Caco-2 (cell line): ENCODE measurements at regions not wholly inside any gene's neighbourhood (a gene's known extent, or its start where the extent isn't known, plus 50 kb on each side); places are given as distances from the start of the nearest gene placed in this dataset.

Experiments used
- BruUV-seq: library from RNA; stranded (reverse); fragments of 400-500 nt; replicated peaks from 2 replicates; lab custom pipeline; 2021; lab: Mats Ljungman, UMichigan
- CTCF ChIA-PET: fragments of 300-600 bp; sonication (Branson Sonifier 250); formaldehyde crosslinking; loops from one replicate; lab custom pipeline; 2022; ENCODE audit warnings: antibody characterized with exemption; lab: Charles Lee
- POLR2A ChIA-PET: fragments of 300-600 bp; sonication (Branson Sonifier 250); formaldehyde crosslinking; loops from one replicate; lab custom pipeline; 2022; ENCODE audit warnings: antibody characterized with exemption; lab: Charles Lee
- DNase-seq, 2 experiments: peaks; one replicate each; pipeline versions ENCODE4 v3.0.0 to v3.0.0-alpha.2; 2020 to 2022
- H3K27me3 ChIP-seq: replicated peaks from 2 replicates; pipeline ENCODE4 v1.6.0; 2011; ENCODE audit warnings: low read length; ENCODE audit not compliant: control insufficient read depth, insufficient read depth
- H3K36me3 ChIP-seq: 2 replicates; pipeline ENCODE4 v1.5.1; 2011; ENCODE audit warnings: low read length; ENCODE audit not compliant: control insufficient read depth, insufficient read depth
- H3K4me1 ChIP-seq: fragments of 250-450 bp; sonication (Bioruptor Pico); 2 replicates; pipeline ENCODE4 v1.5.1; 2020; ENCODE audit warnings: mild to moderate bottlenecking
- H3K4me3 ChIP-seq: 2 replicates; pipeline ENCODE4 v1.5.1; 2011; ENCODE audit warnings: low read depth, mild to moderate bottlenecking, control low read depth, low read length
- H3K9me3 ChIP-seq: fragments of 250-450 bp; sonication (Bioruptor Pico); 2 replicates; pipeline ENCODE4 v1.5.1; 2020; ENCODE audit warnings: mild to moderate bottlenecking, moderate library complexity
- H3K27ac Mint-ChIP-seq: one replicate; pipeline ENCODE4 v1.8.0; 2022; ENCODE audit warnings: mixed read lengths; ENCODE audit not compliant: unreplicated experiment
- H3K27me3 Mint-ChIP-seq: one replicate; pipeline ENCODE4 v1.8.0; 2022; ENCODE audit warnings: mixed read lengths; ENCODE audit not compliant: insufficient read depth, unreplicated experiment
- H3K36me3 Mint-ChIP-seq: one replicate; pipeline ENCODE4 v1.8.0; 2022; ENCODE audit warnings: mild to moderate bottlenecking, mixed read lengths; ENCODE audit not compliant: insufficient read depth, unreplicated experiment
- H3K4me1 Mint-ChIP-seq: one replicate; pipeline ENCODE4 v1.8.0; 2022; ENCODE audit warnings: low read depth, mixed read lengths; ENCODE audit not compliant: unreplicated experiment
- H3K4me3 Mint-ChIP-seq: one replicate; pipeline ENCODE4 v1.8.0; 2022; ENCODE audit warnings: mild to moderate bottlenecking, moderate library complexity, mixed read lengths; ENCODE audit not compliant: unreplicated experiment
- H3K9me3 Mint-ChIP-seq: one replicate; pipeline ENCODE4 v1.8.0; 2022; ENCODE audit warnings: mixed read lengths; ENCODE audit not compliant: unreplicated experiment
- CTCF ChIP-seq, 2 experiments: fragments of 200-600 bp in 1 of 2; IDR thresholded peaks; 1 replicate in 1 of 2; 2 replicates in 1 of 2; pipeline versions ENCODE4 v1.5.1 to v1.8.0; 2011 to 2022; ENCODE audit warnings: antibody characterized with exemption in 1 of 2, control low read depth in 1 of 2, inconsistent platforms in 1 of 2, low read depth in 1 of 2, low read length in 1 of 2, mild to moderate bottlenecking in 1 of 2, moderate library complexity in 1 of 2; ENCODE audit not compliant: insufficient read depth in 1 of 2, severe bottlenecking in 1 of 2, unreplicated experiment in 1 of 2
- intact Hi-C: fragments of 100-400 bp; cut with micrococcal nuclease; formaldehyde crosslinking; loops from one replicate; pipeline ENCODE4 v1.10.0; 2022; ENCODE audit not compliant: unreplicated experiment

- Mint-ChIP-seq H3K4me1 (peaks cover 23% of the 10 kb centered on the region), H3K4me3 (no peak overlapping the region), H3K9me3 (peaks cover 49% of the 10 kb centered on the region), H3K27ac (no peak overlapping the region), H3K36me3 (no peaks in the 10 kb centered on the region), H3K27me3 (no peaks in the 10 kb centered on the region)
- TF ChIP-seq CTCF (IDR thresholded peaks at IDR 0.05; ENCODE audit: insufficient read depth in 1 of 2, low read depth in 1 of 2, low read length in 1 of 2, severe bottlenecking in 1 of 2, unreplicated experiment in 1 of 2) = no peak
- Histone ChIP-seq H3K9me3 (peaks cover 16% of the 10 kb centered on the region), H3K4me3 (no peak overlapping the region), H3K36me3 (no peaks in the 10 kb centered on the region), H3K27me3 (no peaks in the 10 kb centered on the region), H3K4me1 (peaks cover 20% of the 10 kb centered on the region)
- intact Hi-C loops = no loop called here
- DNase-seq = no peak
- BruUV-seq = no TSS peak
- POLR2A ChIA-PET = no interaction called here
- CTCF ChIA-PET = interaction anchor here (0.8 to 1.0 kb wide), 2 partner anchors 24 to 27 kb away, joined by 3 read pairs; no protein-coding TSS in a partner anchor
Measured at GRCh38 chr20:39291301-39291700, 329.2 kb downstream of the DHX35 start.

- Mint-ChIP-seq H3K4me3 (no peak overlapping the region), H3K27ac (no peak overlapping the region), H3K27me3 (no peaks in the 10 kb centered on the region), H3K4me1 (peaks cover 23% of the 10 kb centered on the region), H3K36me3 (no peaks in the 10 kb centered on the region), H3K9me3 (peaks cover 53% of the 10 kb centered on the region)
- ChIA-PET CTCF (interaction anchor here (0.6 to 1.0 kb wide), 3 partner anchors 23 to 1419 kb away, joined by 3 read pairs; no protein-coding TSS in a partner anchor), POLR2A (no interaction called here)
- no peaks in the 10 kb centered on the region for H3K36me3 ChIP-seq
- no peak for TF ChIP-seq CTCF (IDR thresholded peaks at IDR 0.05; ENCODE audit: insufficient read depth in 1 of 2, low read depth in 1 of 2, low read length in 1 of 2, severe bottlenecking in 1 of 2, unreplicated experiment in 1 of 2)
- H3K4me3 ChIP-seq = no peak overlapping the region
- intact Hi-C loops = no loop called here
- peaks cover 20% of the 10 kb centered on the region for H3K4me1 ChIP-seq
- DNase-seq = peak in 1 of 2 experiments; percentile 36
- H3K9me3 ChIP-seq = peaks cover 16% of the 10 kb centered on the region
- BruUV-seq = no TSS peak
- no peaks in the 10 kb centered on the region for H3K27me3 ChIP-seq
Measured at GRCh38 chr20:39290575-39290974, 328.4 kb downstream of the DHX35 start.

- CTCF ChIA-PET = interaction anchor here (1.7 kb wide), 1 partner anchor 109 kb away, joined by 12 read pairs; no protein-coding TSS in a partner anchor
- peak overlapping the region; percentile 0 for H3K27ac Mint-ChIP-seq
- Histone ChIP-seq H3K9me3 (peaks cover 16% of the 10 kb centered on the region), H3K36me3 (no peaks in the 10 kb centered on the region), H3K4me3 (no peak overlapping the region), H3K27me3 (no peaks in the 10 kb centered on the region), H3K4me1 (peaks cover 20% of the 10 kb centered on the region)
- intact Hi-C loops = no loop called here
- no peaks in the 10 kb centered on the region for H3K27me3 Mint-ChIP-seq
- TF ChIP-seq CTCF (IDR thresholded peaks at IDR 0.05; ENCODE audit: insufficient read depth in 1 of 2, low read depth in 1 of 2, low read length in 1 of 2, severe bottlenecking in 1 of 2, unreplicated experiment in 1 of 2) = no peak
- H3K4me3 Mint-ChIP-seq = no peak overlapping the region
- POLR2A ChIA-PET = no interaction called here
- no peak for DNase-seq
- H3K4me1 Mint-ChIP-seq = peaks cover 23% of the 10 kb centered on the region
- BruUV-seq = no TSS peak
- no peaks in the 10 kb centered on the region for H3K36me3 Mint-ChIP-seq
- H3K9me3 Mint-ChIP-seq = peaks cover 53% of the 10 kb centered on the region
Measured at GRCh38 chr20:39289831-39290230, 327.7 kb downstream of the DHX35 start.
